Lung microvascular endothelial cell (primary cell): ENCODE measurements at regions not wholly inside any gene's neighbourhood (a gene's known extent, or its start where the extent isn't known, plus 50 kb on each side); places are given as distances from the start of the nearest gene placed in this dataset.
A peak's percentile ranks its signal among the peaks of the same experiment; 100 is the strongest.

Source experiments
- DNase-seq, 2 donors: peaks; one replicate each; pipeline versions ENCODE4 v3.0.0 to v3.0.0-alpha.2; 2010; ENCODE audit warnings: low read depth in 2 of 2

GRCh38 chr10:124346831-124347230 lies 71.9 kb downstream of the OAT start:
- DNase-seq: no peak

GRCh38 chr10:124345521-124345920 lies 73.2 kb downstream of the OAT start:
- no peak for DNase-seq

- DNase-seq: no peak
Measured at GRCh38 chr10:124344931-124345330, 73.8 kb downstream of the OAT start.

- no peak for DNase-seq
Measured at GRCh38 chr10:124344266-124344590, 74.5 kb downstream of the OAT start.

- no peak for DNase-seq
Measured at GRCh38 chr10:124343351-124344265, 75.1 kb downstream of the OAT start.

GRCh38 chr10:124342821-124343170 lies 75.9 kb downstream of the OAT start:
- no peak for DNase-seq

GRCh38 chr10:124342136-124342820 lies 76.4 kb downstream of the OAT start:
- DNase-seq: no peak

- no peak for DNase-seq
Measured at GRCh38 chr10:124341768-124342135, 77.0 kb downstream of the OAT start.

GRCh38 chr10:124340033-124340760 lies 78.5 kb downstream of the OAT start:
- peak; percentile 7 to 54 for DNase-seq

- DNase-seq: no peak
Measured at GRCh38 chr10:124339119-124340032, 79.3 kb downstream of the OAT start.

GRCh38 chr10:124338276-124338925 lies 80.3 kb downstream of the OAT start:
- DNase-seq: no peak

GRCh38 chr10:124336186-124336585 lies 82.5 kb downstream of the OAT start:
- DNase-seq: no peak

GRCh38 chr10:124333931-124334330 lies 84.8 kb downstream of the OAT start:
- DNase-seq: no peak

- DNase-seq: no peak
Measured at GRCh38 chr10:124332426-124332825, 86.3 kb downstream of the OAT start.

GRCh38 chr10:124329941-124330340 lies 88.8 kb downstream of the OAT start:
- no peak for DNase-seq

GRCh38 chr10:124329362-124329761 lies 89.4 kb downstream of the OAT start:
- no peak for DNase-seq

- DNase-seq: peak in 1 of 2 donors; percentile 11
Measured at GRCh38 chr10:124328477-124329220, 90.1 kb downstream of the OAT start.

GRCh38 chr10:124325998-124326636 lies 92.6 kb downstream of the OAT start:
- DNase-seq: no peak

GRCh38 chr10:124325633-124325914 lies 93.1 kb downstream of the OAT start:
- no peak for DNase-seq
